ENCODE measurements at regions not wholly inside any gene's neighbourhood (a gene's known extent, or its start where the extent isn't known, plus 50 kb on each side); places are given as distances from the start of the nearest gene placed in this dataset.

DNA sequence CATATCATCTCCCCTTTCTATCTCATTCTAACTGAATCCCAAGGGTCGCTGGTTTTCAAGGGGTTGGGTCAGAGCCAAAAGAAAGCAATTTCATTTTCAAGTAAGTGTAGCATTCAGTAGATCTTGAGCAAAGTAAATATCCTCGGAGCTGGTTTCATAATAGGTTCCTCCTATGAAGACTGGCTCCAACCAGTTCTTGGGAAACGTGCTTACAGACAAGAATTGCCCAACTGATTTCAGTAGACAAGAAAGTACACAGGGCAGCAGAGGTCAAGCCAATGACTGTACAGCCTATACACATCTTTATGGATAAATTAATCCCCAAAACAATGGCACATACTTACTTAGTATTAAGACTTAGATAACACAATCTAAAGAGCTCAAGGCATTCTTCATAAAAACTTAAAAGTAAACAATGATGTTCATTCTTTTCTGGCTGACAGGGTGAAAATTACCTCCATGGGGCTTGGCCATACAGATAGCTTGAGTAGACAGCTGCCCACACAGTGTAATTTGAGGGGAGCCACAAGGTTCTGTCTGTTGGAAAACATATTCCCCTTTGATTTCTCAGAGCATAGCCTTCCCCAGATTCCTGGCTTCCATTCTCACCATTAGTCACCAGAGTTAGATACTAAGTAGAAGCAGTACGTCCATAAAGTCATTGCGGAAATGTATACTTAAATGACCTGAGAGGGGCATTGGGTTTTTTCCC is 163.9 kb downstream of the ARRDC3 start:
- H3K27ac ChIP-seq (ENCODE audit: low read length), result peak overlapping the region; percentile 56

GRCh38 chr5:91217859-91218258 is 165.3 kb downstream of the ARRDC3 start:
- H3K4me1 ChIP-seq (ENCODE audit: control insufficient read depth in 1 of 2, insufficient read depth in 2 of 2, low read length in 2 of 2), result peaks cover 0 to 4% of the 10 kb centered on the region in 2 donors
- no peaks in the 10 kb centered on the region for H3K27me3 ChIP-seq (ENCODE audit: low read depth, low read length)
- H3K36me3 ChIP-seq (ENCODE audit: control insufficient read depth in 1 of 2, insufficient read depth in 2 of 2, low read length in 2 of 2), result no peaks in the 10 kb centered on the region
- no peak overlapping the region for H3K4me3 ChIP-seq (ENCODE audit: low read depth in 1 of 2, low read length in 2 of 2)
- no peak overlapping the region for H3K27ac ChIP-seq (ENCODE audit: low read length)
- no peaks in the 10 kb centered on the region for H3K9me3 ChIP-seq (ENCODE audit: control insufficient read depth in 1 of 2, low read length in 2 of 2)

More for the DNA sequence above, 163.9 kb downstream of the ARRDC3 start:
- Histone ChIP-seq H3K27me3 (ENCODE audit: low read depth, low read length) (no peaks in the 10 kb centered on the region), H3K36me3 (ENCODE audit: control insufficient read depth in 1 of 2, insufficient read depth in 2 of 2, low read length in 2 of 2) (no peaks in the 10 kb centered on the region), H3K9me3 (ENCODE audit: control insufficient read depth in 1 of 2, low read length in 2 of 2) (no peaks in the 10 kb centered on the region), H3K4me1 (ENCODE audit: control insufficient read depth in 1 of 2, insufficient read depth in 2 of 2, low read length in 2 of 2) (peaks cover 0 to 4% of the 10 kb centered on the region in 2 donors), H3K4me3 (ENCODE audit: low read depth in 1 of 2, low read length in 2 of 2) (no peak overlapping the region)

- no peaks in the 10 kb centered on the region for H3K9me3 ChIP-seq (ENCODE audit: control insufficient read depth in 1 of 2, low read length in 2 of 2)
- H3K4me3 ChIP-seq (ENCODE audit: low read depth in 1 of 2, low read length in 2 of 2), result no peak overlapping the region
- H3K4me1 ChIP-seq (ENCODE audit: control insufficient read depth in 1 of 2, insufficient read depth in 2 of 2, low read length in 2 of 2), result peaks cover 0 to 8% of the 10 kb centered on the region in 2 donors
- no peak overlapping the region for H3K27ac ChIP-seq (ENCODE audit: low read length)
- no peaks in the 10 kb centered on the region for H3K36me3 ChIP-seq (ENCODE audit: control insufficient read depth in 1 of 2, insufficient read depth in 2 of 2, low read length in 2 of 2)
- H3K27me3 ChIP-seq (ENCODE audit: low read depth, low read length), result no peaks in the 10 kb centered on the region
These were observed 168.5 kb downstream of the ARRDC3 start for GRCh38 chr5:91214571-91214970.

All from muscle layer of duodenum (tissue), 2 donors.